ENCODE measurements at regions not wholly inside any gene's neighbourhood (a gene's known extent, or its start where the extent isn't known, plus 50 kb on each side); places are given as distances from the start of the nearest gene placed in this dataset.

GRCh38 chr10:47218803-47219202 lies 81.2 kb upstream of the GDF10 start (continued):
- TF ChIP-seq ZNF140 (tag by site-specific recombination; IDR thresholded peaks at IDR 0.05) (no peak), ZNF324 (tag by site-specific recombination; IDR thresholded peaks at IDR 0.05) (no peak), ZNF394 (tag by site-specific recombination; IDR thresholded peaks at IDR 0.05; ENCODE audit: borderline replicate concordance) (no peak)
- TF ChIP-seq, protein P1, sequence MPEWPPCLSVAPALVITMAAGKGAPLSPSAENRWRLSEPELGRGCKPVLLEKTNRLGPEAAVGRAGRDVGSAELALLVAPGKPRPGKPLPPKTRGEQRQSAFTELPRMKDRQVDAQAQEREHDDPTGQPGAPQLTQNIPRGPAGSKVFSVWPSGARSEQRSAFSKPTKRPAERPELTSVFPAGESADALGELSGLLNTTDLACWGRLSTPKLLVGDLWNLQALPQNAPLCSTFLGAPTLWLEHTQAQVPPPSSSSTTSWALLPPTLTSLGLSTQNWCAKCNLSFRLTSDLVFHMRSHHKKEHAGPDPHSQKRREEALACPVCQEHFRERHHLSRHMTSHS (tag by site-specific recombination; IDR thresholded peaks at IDR 0.05) = no peak

DNA sequence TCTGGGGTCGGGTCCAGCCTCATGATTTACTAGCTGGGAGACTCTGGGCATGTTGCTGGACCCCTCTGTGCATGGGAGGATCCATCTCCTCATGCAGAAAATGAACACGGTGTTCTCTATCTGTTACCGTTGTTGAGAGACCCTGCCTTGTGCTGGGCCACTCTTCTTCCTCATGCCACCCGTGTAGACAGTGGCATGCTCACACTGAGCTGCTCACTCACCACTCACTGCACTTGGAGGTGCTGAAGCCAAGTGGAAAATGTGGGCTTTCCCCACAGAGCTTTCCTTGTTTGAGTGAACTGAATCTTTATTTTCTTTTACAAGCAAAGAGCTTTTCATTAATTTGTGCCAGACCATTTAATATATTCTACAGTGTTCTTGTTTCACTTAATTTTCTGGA lies 77.5 kb upstream of the GDF10 start:
- H3K27ac ChIP-seq (ENCODE audit: extremely low read depth, low read depth, low read length) = no peak overlapping the region
- H3K4me1 ChIP-seq (ENCODE audit: control insufficient read depth, insufficient read depth, low read length) = no peaks in the 10 kb centered on the region
- H3K36me3 ChIP-seq (ENCODE audit: control insufficient read depth in 2 of 2, insufficient read depth in 1 of 2, low read length in 2 of 2) = no peaks in the 10 kb centered on the region
- no peaks in the 10 kb centered on the region for H3K9me3 ChIP-seq (ENCODE audit: control insufficient read depth, insufficient read depth, low read depth, low read length)
- ChIA-PET POLR2A (no interaction called here), CTCF (interaction anchor here (1.1 kb wide), 1 partner anchor 11 kb away, joined by 5 read pairs; no protein-coding TSS in a partner anchor)
- no peak overlapping the region for H3K4me3 ChIP-seq (ENCODE audit: low read depth, low read length)
- TF ChIP-seq ZNF473 (tag by site-specific recombination; IDR thresholded peaks at IDR 0.05) = no peak
- TF ChIP-seq ZSCAN5A (tag by site-specific recombination; IDR thresholded peaks at IDR 0.05) = no peak
- no peak for TF ChIP-seq ZNF558 (tag by site-specific recombination; IDR thresholded peaks at IDR 0.05)
- TF ChIP-seq ZNF155 (tag by site-specific recombination; IDR thresholded peaks at IDR 0.05) = no peak
- TF ChIP-seq, protein P2, sequence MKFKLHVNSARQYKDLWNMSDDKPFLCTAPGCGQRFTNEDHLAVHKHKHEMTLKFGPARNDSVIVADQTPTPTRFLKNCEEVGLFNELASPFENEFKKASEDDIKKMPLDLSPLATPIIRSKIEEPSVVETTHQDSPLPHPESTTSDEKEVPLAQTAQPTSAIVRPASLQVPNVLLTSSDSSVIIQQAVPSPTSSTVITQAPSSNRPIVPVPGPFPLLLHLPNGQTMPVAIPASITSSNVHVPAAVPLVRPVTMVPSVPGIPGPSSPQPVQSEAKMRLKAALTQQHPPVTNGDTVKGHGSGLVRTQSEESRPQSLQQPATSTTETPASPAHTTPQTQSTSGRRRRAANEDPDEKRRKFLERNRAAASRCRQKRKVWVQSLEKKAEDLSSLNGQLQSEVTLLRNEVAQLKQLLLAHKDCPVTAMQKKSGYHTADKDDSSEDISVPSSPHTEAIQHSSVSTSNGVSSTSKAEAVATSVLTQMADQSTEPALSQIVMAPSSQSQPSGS (tag by site-specific recombination; IDR thresholded peaks at IDR 0.05; ENCODE audit: low read depth) = no peak
- no peak for TF ChIP-seq GFI1B (tag by site-specific recombination; IDR thresholded peaks at IDR 0.05)
- TF ChIP-seq TRIM28 (IDR thresholded peaks at IDR 0.05; ENCODE audit: borderline replicate concordance, low read length) = no peak
- TF ChIP-seq, protein P3, sequence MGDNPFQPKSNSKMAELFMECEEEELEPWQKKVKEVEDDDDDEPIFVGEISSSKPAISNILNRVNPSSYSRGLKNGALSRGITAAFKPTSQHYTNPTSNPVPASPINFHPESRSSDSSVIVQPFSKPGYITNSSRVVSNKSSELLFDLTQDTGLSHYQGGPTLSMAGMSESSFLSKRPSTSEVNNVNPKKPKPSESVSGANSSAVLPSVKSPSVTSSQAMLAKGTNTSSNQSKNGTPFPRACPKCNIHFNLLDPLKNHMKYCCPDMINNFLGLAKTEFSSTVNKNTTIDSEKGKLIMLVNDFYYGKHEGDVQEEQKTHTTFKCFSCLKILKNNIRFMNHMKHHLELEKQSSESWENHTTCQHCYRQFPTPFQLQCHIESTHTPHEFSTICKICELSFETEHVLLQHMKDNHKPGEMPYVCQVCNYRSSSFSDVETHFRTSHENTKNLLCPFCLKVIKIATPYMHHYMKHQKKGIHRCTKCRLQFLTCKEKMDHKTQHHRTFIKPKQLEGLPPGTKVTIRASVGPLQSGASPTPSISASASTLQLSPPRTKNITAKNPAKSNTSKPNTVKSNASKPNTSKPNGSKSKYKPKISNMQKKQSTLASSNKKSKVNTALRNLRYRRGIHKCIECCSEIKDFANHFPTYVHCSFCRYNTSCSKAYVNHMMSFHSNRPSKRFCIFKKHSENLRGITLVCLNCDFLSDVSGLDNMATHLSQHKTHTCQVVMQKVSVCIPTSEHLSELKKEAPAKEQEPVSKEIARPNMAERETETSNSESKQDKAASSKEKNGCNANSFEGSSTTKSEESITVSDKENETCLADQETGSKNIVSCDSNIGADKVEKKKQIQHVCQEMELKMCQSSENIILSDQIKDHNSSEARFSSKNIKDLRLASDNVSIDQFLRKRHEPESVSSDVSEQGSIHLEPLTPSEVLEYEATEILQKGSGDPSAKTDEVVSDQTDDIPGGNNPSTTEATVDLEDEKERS (tag by site-specific recombination; IDR thresholded peaks at IDR 0.05) = no peak
- no peak for TF ChIP-seq ZNF623 (tag by site-specific recombination; IDR thresholded peaks at IDR 0.05)
- no peak for TF ChIP-seq ZNF777 (tag by site-specific recombination; IDR thresholded peaks at IDR 0.05; ENCODE audit: borderline replicate concordance)
- no peak for TF ChIP-seq SALL2 (tag by site-specific recombination; IDR thresholded peaks at IDR 0.05; ENCODE audit: borderline replicate concordance)
- TF ChIP-seq, protein P4, sequence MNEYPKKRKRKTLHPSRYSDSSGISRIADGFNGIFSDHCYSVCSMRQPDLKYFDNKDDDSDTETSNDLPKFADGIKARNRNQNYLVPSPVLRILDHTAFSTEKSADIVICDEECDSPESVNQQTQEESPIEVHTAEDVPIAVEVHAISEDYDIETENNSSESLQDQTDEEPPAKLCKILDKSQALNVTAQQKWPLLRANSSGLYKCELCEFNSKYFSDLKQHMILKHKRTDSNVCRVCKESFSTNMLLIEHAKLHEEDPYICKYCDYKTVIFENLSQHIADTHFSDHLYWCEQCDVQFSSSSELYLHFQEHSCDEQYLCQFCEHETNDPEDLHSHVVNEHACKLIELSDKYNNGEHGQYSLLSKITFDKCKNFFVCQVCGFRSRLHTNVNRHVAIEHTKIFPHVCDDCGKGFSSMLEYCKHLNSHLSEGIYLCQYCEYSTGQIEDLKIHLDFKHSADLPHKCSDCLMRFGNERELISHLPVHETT (tag by site-specific recombination; IDR thresholded peaks at IDR 0.05) = no peak
- TF ChIP-seq, protein P5, sequence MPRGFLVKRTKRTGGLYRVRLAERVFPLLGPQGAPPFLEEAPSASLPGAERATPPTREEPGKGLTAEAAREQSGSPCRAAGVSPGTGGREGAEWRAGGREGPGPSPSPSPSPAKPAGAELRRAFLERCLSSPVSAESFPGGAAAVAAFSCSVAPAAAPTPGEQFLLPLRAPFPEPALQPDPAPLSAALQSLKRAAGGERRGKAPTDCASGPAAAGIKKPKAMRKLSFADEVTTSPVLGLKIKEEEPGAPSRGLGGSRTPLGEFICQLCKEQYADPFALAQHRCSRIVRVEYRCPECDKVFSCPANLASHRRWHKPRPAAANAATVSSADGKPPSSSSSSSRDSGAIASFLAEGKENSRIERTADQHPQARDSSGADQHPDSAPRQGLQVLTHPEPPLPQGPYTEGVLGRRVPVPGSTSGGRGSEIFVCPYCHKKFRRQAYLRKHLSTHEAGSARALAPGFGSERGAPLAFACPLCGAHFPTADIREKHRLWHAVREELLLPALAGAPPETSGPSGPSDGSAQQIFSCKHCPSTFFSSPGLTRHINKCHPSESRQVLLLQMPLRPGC (tag by site-specific recombination; IDR thresholded peaks at IDR 0.05) = no peak
- TF ChIP-seq KLF8 (tag by site-specific recombination; IDR thresholded peaks at IDR 0.05) = no peak
- TF ChIP-seq ZFP41 (tag by site-specific recombination; IDR thresholded peaks at IDR 0.05; ENCODE audit: borderline replicate concordance) = no peak
- TF ChIP-seq, protein P6, sequence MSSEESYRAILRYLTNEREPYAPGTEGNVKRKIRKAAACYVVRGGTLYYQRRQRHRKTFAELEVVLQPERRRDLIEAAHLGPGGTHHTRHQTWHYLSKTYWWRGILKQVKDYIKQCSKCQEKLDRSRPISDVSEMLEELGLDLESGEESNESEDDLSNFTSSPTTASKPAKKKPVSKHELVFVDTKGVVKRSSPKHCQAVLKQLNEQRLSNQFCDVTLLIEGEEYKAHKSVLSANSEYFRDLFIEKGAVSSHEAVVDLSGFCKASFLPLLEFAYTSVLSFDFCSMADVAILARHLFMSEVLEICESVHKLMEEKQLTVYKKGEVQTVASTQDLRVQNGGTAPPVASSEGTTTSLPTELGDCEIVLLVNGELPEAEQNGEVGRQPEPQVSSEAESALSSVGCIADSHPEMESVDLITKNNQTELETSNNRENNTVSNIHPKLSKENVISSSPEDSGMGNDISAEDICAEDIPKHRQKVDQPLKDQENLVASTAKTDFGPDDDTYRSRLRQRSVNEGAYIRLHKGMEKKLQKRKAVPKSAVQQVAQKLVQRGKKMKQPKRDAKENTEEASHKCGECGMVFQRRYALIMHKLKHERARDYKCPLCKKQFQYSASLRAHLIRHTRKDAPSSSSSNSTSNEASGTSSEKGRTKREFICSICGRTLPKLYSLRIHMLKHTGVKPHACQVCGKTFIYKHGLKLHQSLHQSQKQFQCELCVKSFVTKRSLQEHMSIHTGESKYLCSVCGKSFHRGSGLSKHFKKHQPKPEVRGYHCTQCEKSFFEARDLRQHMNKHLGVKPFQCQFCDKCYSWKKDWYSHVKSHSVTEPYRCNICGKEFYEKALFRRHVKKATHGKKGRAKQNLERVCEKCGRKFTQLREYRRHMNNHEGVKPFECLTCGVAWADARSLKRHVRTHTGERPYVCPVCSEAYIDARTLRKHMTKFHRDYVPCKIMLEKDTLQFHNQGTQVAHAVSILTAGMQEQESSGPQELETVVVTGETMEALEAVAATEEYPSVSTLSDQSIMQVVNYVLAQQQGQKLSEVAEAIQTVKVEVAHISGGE (tag by site-specific recombination; conservative IDR thresholded peaks at IDR 0.05; ENCODE audit: low read depth) = no peak
- TF ChIP-seq, protein P7, sequence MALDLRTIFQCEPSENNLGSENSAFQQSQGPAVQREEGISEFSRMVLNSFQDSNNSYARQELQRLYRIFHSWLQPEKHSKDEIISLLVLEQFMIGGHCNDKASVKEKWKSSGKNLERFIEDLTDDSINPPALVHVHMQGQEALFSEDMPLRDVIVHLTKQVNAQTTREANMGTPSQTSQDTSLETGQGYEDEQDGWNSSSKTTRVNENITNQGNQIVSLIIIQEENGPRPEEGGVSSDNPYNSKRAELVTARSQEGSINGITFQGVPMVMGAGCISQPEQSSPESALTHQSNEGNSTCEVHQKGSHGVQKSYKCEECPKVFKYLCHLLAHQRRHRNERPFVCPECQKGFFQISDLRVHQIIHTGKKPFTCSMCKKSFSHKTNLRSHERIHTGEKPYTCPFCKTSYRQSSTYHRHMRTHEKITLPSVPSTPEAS (tag by site-specific recombination; IDR thresholded peaks at IDR 0.05) = no peak
- no peak for TF ChIP-seq SCRT1 (tag by site-specific recombination; IDR thresholded peaks at IDR 0.05; ENCODE audit: borderline replicate concordance)

All from HEK293 (cell line).